ENCODE measurements at regions not wholly inside any gene's neighbourhood (a gene's known extent, or its start where the extent isn't known, plus 50 kb on each side); places are given as distances from the start of the nearest gene placed in this dataset.

DNA sequence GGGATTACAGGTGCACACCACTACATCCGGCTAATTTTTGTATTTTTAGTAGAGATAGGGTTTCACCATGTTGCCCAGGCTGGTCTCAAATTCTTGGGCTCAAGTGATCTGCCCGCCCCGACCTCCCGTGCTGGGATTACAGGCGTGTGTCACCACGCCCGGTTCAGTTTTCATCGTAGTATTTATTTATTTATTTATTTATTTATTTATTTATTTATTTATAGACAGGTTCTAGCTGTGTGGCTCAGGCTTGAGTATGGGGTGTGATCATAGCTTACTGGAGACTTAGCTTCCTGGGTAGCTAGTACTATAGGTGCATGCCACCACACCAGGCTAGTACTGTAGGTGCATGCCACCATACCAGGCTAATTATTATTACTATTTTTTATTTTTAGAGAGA, 64.1 kb upstream of the STOX2 start:
- no peak for DNase-seq
- TF ChIP-seq, protein P1, sequence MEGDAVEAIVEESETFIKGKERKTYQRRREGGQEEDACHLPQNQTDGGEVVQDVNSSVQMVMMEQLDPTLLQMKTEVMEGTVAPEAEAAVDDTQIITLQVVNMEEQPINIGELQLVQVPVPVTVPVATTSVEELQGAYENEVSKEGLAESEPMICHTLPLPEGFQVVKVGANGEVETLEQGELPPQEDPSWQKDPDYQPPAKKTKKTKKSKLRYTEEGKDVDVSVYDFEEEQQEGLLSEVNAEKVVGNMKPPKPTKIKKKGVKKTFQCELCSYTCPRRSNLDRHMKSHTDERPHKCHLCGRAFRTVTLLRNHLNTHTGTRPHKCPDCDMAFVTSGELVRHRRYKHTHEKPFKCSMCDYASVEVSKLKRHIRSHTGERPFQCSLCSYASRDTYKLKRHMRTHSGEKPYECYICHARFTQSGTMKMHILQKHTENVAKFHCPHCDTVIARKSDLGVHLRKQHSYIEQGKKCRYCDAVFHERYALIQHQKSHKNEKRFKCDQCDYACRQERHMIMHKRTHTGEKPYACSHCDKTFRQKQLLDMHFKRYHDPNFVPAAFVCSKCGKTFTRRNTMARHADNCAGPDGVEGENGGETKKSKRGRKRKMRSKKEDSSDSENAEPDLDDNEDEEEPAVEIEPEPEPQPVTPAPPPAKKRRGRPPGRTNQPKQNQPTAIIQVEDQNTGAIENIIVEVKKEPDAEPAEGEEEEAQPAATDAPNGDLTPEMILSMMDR (IDR thresholded peaks at IDR 0.05; ENCODE audit: unreplicated experiment) = no peak
- H3K36me3 Mint-ChIP-seq (ENCODE audit: insufficient read depth, unreplicated experiment) = no peaks in the 10 kb centered on the region
- intact Hi-C loops (cut with micrococcal nuclease; ENCODE audit: unreplicated experiment) = no loop called here
- no TSS peak for BruUV-seq (replicated peaks)
- H3K27me3 Mint-ChIP-seq (ENCODE audit: unreplicated experiment) = no peaks in the 10 kb centered on the region
- H3K4me3 Mint-ChIP-seq (ENCODE audit: low read depth, unreplicated experiment) = no peak overlapping the region
- CTCF ChIA-PET = no interaction called here
- no peaks in the 10 kb centered on the region for H3K9me3 Mint-ChIP-seq (ENCODE audit: low read depth, unreplicated experiment)
- H3K4me1 Mint-ChIP-seq (ENCODE audit: low read depth, unreplicated experiment) = no peaks in the 10 kb centered on the region
- H3K27ac Mint-ChIP-seq (ENCODE audit: unreplicated experiment) = no peak overlapping the region

DNA sequence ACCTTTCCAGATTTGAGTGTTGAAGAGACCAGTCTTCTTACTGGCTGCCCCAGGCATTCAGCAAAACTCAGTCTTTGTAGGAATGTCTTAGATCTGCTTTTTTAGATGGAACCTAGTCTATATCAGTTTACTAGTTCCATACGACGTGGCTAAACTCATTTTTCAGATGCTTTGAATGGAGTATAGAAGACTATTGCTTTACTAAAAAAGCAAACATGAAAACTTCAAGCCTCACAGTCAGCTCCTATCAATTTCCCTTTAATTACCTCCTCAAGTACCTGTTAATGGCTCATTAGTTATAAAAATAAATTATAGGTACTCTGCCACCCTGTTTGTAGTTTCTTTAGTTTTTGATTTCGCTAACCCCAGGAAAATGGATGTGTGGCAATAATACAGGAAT, 63.0 kb upstream of the STOX2 start:
- Mint-ChIP-seq H3K9me3 (ENCODE audit: low read depth, unreplicated experiment) (peaks cover 5% of the 10 kb centered on the region), H3K27me3 (ENCODE audit: unreplicated experiment) (no peaks in the 10 kb centered on the region), H3K27ac (ENCODE audit: unreplicated experiment) (no peak overlapping the region), H3K4me3 (ENCODE audit: low read depth, unreplicated experiment) (no peak overlapping the region), H3K36me3 (ENCODE audit: insufficient read depth, unreplicated experiment) (no peaks in the 10 kb centered on the region), H3K4me1 (ENCODE audit: low read depth, unreplicated experiment) (no peaks in the 10 kb centered on the region)
- CTCF ChIA-PET = no interaction called here
- no peak for DNase-seq
- TF ChIP-seq, protein P1 (IDR thresholded peaks at IDR 0.05; ENCODE audit: unreplicated experiment) = no peak
- no TSS peak for BruUV-seq (replicated peaks)
- intact Hi-C loops (cut with micrococcal nuclease; ENCODE audit: unreplicated experiment) = no loop called here

DNA sequence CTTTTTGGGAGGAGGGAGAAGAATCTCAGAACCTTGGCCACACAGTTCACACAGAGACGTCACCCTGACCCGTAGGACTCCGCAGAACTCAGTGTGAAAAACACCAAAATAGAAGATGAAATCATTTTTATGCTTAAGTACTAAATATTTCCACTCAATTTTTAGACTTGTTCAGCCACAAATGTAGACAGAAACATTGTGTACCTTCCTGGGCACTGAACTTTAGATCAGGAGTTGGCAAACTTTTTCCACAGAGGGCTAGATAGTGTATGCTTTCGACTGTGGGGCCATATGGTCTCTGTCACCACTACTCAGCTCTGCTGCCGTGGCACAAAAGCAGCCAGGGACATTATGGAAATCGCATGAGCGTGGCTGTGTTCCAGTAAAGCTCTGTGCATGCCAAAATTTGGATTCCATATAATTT, 61.8 kb upstream of the STOX2 start:
- TF ChIP-seq, protein P1 (IDR thresholded peaks at IDR 0.05; ENCODE audit: unreplicated experiment) = no peak
- no peak for DNase-seq
- CTCF ChIA-PET = no interaction called here
- Mint-ChIP-seq H3K36me3 (ENCODE audit: insufficient read depth, unreplicated experiment) (no peaks in the 10 kb centered on the region), H3K27me3 (ENCODE audit: unreplicated experiment) (no peaks in the 10 kb centered on the region), H3K27ac (ENCODE audit: unreplicated experiment) (no peak overlapping the region), H3K4me3 (ENCODE audit: low read depth, unreplicated experiment) (no peak overlapping the region), H3K9me3 (ENCODE audit: low read depth, unreplicated experiment) (peaks cover 5% of the 10 kb centered on the region), H3K4me1 (ENCODE audit: low read depth, unreplicated experiment) (no peaks in the 10 kb centered on the region)
- BruUV-seq (replicated peaks) = no TSS peak
- intact Hi-C loops (cut with micrococcal nuclease; ENCODE audit: unreplicated experiment) = no loop called here

DNA sequence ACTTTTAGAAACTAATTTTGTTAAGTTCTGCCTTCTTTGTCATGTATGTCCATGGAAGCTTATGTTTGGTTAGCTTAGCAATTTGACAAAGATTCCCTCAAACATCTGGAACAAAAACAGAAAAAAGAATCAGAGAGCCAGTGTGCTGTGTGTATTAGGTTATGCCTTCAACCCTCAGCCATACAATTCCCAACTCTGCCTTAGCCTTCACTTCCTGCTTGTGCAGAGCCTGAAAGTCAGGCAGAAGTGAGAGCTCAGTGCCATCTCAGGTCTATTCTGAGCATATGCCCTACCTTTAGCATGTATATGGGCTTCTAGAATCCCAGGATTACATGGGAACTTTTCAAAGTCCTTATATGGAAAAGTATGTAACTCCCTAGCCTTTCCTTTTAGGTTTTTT, 58.2 kb upstream of the STOX2 start:
- no peaks in the 10 kb centered on the region for H3K4me1 Mint-ChIP-seq (ENCODE audit: low read depth, unreplicated experiment)
- CTCF ChIA-PET = no interaction called here
- BruUV-seq (replicated peaks) = no TSS peak
- H3K36me3 Mint-ChIP-seq (ENCODE audit: insufficient read depth, unreplicated experiment) = no peaks in the 10 kb centered on the region
- H3K27me3 Mint-ChIP-seq (ENCODE audit: unreplicated experiment) = peaks cover 25% of the 10 kb centered on the region
- peaks cover 5% of the 10 kb centered on the region for H3K9me3 Mint-ChIP-seq (ENCODE audit: low read depth, unreplicated experiment)
- H3K27ac Mint-ChIP-seq (ENCODE audit: unreplicated experiment) = no peak overlapping the region
- intact Hi-C loops (cut with micrococcal nuclease; ENCODE audit: unreplicated experiment) = no loop called here
- no peak overlapping the region for H3K4me3 Mint-ChIP-seq (ENCODE audit: low read depth, unreplicated experiment)
- no peak for DNase-seq
- TF ChIP-seq, protein P1 (IDR thresholded peaks at IDR 0.05; ENCODE audit: unreplicated experiment) = no peak
